ENCODE measurements at regions not wholly inside any gene's neighbourhood (a gene's known extent, or its start where the extent isn't known, plus 50 kb on each side); places are given as distances from the start of the nearest gene placed in this dataset.

DNA sequence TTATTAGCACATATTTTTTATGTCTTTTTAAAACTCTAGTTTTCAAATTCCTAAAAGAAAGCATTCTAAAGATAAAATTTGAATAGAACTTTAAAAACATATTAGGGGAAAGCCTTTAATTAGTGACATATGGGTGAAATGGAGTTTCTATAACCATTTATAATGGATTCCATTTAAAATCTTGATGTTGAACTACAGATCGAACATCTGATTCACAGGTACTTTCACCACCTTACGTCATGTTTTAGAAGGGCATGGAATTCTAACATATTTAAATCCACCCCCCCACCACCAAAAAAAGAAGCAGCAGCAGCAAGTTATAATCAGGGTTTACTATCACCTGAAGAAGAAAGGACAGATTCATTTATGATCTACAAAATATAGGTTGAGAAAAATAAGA, 298.4 kb downstream of the SMOC2 start:
- in situ Hi-C loops (cut with MboI; ENCODE audit: low pct_unique_long_range_greater_than_20kb, low sequenced_read_pairs) = no loop called here
- DNase-seq = no peak

- no peak for DNase-seq
- in situ Hi-C loops (cut with MboI; ENCODE audit: low pct_unique_long_range_greater_than_20kb, low sequenced_read_pairs) = no loop called here
Observed at GRCh38 chr6:168737481-168737880, 296.5 kb downstream of the SMOC2 start.

DNA sequence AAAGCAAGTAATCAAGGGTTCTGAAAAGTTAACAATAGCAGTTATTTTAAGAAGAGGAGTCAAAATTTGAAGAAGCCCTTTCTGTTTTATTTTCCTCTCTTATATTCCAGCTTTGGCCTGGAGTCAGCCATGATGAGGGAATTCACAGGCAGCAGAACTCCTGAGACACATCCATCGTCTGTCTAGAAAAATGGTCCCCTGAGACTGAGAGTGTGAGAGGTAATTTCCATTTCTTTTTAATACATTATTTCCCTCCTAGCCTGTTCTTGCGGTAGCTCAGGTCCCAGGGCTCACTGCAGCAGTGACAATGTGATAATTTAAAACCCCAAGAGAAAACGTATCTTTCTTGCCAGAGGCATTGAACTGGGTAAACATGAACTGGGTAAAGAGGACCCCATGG, 296.0 kb downstream of the SMOC2 start:
- no peak for DNase-seq
- in situ Hi-C loops (cut with MboI; ENCODE audit: low pct_unique_long_range_greater_than_20kb, low sequenced_read_pairs) = no loop called here

GRCh38 chr6:168736039-168736438, 295.1 kb downstream of the SMOC2 start:
- in situ Hi-C loops (cut with MboI; ENCODE audit: low pct_unique_long_range_greater_than_20kb, low sequenced_read_pairs) = no loop called here
- DNase-seq = no peak

GRCh38 chr6:168735268-168735949, 294.4 kb downstream of the SMOC2 start:
- in situ Hi-C loops (cut with MboI; ENCODE audit: low pct_unique_long_range_greater_than_20kb, low sequenced_read_pairs) = no loop called here
- DNase-seq = no peak

GRCh38 chr6:168734523-168734922, 293.5 kb downstream of the SMOC2 start:
- no peak for DNase-seq
- in situ Hi-C loops (cut with MboI; ENCODE audit: low pct_unique_long_range_greater_than_20kb, low sequenced_read_pairs) = no loop called here

- DNase-seq = no peak
- in situ Hi-C loops (cut with MboI; ENCODE audit: low pct_unique_long_range_greater_than_20kb, low sequenced_read_pairs) = no loop called here
Observed at GRCh38 chr6:168732676-168733075, 291.7 kb downstream of the SMOC2 start.

- in situ Hi-C loops (cut with MboI; ENCODE audit: low pct_unique_long_range_greater_than_20kb, low sequenced_read_pairs) = no loop called here
- no peak for DNase-seq
Observed at GRCh38 chr6:168730931-168731716, 290.1 kb downstream of the SMOC2 start.

DNA sequence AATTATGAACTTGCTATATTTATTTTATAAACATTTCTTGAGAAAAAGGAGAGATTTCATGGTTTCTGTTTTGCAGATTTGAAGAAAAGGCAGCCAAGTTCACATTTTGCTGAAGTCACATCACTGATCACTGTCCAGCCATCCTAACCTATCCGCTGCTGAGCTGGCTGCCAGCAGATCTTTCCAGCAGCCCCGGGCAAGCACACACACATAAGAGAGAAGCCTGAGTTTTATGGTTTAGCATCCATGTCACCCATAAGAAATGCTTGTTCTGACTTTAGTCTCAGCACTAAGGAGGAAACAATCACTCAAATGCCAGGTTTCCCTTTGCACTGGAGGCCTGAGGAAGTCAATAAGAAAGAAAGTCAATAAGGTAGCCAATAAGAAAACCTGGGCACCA, 287.1 kb downstream of the SMOC2 start:
- in situ Hi-C loops (cut with MboI; ENCODE audit: low pct_unique_long_range_greater_than_20kb, low sequenced_read_pairs) = no loop called here

DNA sequence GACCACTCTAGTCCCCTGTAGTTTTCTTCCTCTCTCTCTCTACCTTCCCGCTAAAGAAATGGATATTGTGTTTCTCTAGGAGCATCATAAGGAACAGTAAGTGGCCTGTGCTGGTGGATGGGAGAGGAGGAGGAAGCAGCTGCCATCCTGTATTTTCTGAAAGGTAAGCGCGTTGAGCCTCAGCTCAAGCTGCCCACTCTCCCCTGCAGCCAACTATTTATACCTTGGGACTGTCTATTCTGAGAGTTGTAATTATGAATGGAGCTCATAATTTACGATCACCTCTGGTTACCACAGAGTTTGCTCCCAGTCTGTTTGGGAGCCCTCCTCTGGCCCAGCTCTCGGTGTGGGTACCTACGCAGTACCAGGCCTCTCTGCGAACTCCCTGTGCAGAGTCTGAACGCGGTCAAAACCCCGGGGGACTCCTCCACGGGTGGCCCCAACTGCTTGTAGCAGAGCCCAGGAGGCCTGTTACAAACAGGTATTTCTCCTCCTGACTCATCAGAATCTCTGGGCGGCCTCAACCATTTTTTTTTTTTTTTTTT, 285.4 kb downstream of the SMOC2 start:
- in situ Hi-C loops (cut with MboI; ENCODE audit: low pct_unique_long_range_greater_than_20kb, low sequenced_read_pairs) = no loop called here
- DNase-seq = no peak

More for the DNA sequence above, 287.1 kb downstream of the SMOC2 start:
- DNase-seq = no peak

- in situ Hi-C loops (cut with MboI; ENCODE audit: low pct_unique_long_range_greater_than_20kb, low sequenced_read_pairs) = no loop called here
- DNase-seq = no peak
Observed at GRCh38 chr6:168725802-168726201, 284.8 kb downstream of the SMOC2 start.

DNA sequence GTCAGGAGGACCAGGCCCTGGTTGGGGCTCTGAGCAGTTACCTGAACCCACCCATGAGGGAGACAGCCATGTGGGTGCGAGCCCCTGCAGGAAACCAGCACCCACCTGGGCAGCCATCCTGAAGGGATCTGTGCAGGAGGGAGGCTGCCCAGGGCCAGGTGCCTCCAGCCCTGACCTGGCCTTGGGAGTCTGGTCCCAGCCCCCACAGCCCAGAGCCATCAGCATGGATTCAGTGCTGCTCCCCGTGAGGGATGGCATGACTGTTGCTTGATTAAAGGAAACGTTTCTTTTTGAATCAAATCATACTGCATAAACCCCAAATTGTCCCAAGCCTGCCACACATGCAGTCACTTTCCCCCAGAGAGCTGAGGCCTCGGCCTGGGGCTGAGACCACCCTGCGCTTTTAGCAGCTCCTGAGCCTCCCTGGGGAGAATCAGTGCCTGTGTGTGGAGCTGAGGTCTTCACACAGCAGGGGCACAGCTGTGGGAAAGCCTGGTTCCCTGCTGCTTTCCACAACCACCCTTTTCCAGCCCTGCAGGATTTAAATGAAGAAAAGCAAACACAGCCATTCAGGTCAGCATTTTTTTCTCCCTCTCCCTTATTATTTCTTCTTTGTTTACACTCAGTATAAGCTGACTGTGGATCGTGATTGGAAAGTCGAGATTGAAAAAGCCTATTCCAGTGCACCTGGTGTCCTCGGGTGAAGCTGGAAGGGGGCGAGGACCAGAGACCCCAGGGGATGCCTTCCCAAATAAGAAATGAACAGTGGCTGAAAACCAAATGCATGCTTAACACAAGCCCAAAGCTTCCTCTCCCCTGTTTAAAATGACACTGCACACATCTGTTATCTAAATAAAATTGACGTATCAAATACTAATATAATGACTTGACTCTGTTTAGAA, 283.9 kb downstream of the SMOC2 start:
- DNase-seq = no peak
- in situ Hi-C loops (cut with MboI; ENCODE audit: low pct_unique_long_range_greater_than_20kb, low sequenced_read_pairs) = no loop called here

DNA sequence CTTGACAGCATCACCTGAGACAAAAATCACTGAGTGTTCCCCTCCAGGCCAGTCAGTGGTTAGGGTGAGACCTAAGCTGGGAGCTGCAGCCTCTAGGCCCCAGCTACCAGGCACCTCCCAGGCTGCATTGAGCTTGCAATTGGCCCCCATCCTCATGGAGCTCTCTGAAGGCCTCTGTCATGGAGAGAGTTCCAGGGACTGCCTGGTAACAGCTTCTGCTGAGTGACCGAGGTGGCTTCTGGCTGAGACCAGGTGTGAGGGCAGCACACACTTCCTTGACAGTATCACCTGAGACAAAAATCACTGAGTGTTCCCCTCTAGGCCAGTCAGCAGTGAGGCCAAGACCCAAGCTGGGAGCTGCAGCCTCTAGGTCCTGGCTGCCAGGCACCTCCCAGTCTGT, 283.0 kb downstream of the SMOC2 start:
- DNase-seq = no peak
- in situ Hi-C loops (cut with MboI; ENCODE audit: low pct_unique_long_range_greater_than_20kb, low sequenced_read_pairs) = no loop called here

DNA sequence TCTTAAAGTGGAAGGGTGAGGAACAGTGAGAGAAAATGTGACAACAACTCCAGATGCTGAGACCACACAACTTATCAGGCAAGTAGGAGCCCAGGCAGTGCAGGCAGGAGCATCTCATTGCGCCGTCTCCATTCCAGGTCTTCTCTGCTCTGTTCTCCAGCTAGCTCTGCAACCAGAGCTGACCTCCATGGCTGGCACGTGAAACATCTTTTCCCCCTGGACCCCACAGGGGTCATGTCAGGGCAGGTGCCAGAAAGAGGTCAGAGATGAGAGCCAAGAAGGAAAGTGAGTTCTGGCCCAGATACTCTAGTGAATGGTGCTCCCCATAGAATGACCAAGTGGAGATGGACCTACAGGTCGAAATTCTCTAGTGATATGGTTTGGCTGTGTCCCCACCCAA, 281.4 kb downstream of the SMOC2 start:
- no peak for DNase-seq
- in situ Hi-C loops (cut with MboI; ENCODE audit: low pct_unique_long_range_greater_than_20kb, low sequenced_read_pairs) = no loop called here

GRCh38 chr6:168721571-168721970, 280.6 kb downstream of the SMOC2 start:
- in situ Hi-C loops (cut with MboI; ENCODE audit: low pct_unique_long_range_greater_than_20kb, low sequenced_read_pairs) = no loop called here

DNA sequence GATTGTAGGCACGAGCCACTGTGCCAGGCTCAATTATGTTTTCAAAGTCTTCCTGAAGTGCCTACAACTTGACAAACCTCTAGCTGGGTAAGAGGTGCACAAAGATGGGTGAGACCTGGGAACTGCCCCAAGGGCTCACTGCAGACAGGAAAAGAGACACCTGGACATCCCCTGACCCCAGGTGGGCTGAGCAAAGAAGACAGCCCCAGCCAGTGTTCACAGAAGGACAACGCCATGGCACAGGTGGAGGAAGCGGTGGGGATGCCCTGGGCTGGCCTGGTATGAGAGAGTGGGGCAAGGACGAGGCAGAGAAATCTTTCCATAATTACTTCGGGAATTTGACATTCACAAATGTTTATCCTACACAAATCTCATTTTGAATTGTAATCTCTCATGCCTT, 278.9 kb downstream of the SMOC2 start:
- in situ Hi-C loops (cut with MboI; ENCODE audit: low pct_unique_long_range_greater_than_20kb, low sequenced_read_pairs) = no loop called here
- DNase-seq = no peak

More at GRCh38 chr6:168721571-168721970, 280.6 kb downstream of the SMOC2 start:
- DNase-seq = no peak

- no peak for DNase-seq
- in situ Hi-C loops (cut with MboI; ENCODE audit: low pct_unique_long_range_greater_than_20kb, low sequenced_read_pairs) = no loop called here
Observed at GRCh38 chr6:168718821-168719475, 278.0 kb downstream of the SMOC2 start.
